ENCODE measurements at regions not wholly inside any gene's neighbourhood (a gene's known extent, or its start where the extent isn't known, plus 50 kb on each side); places are given as distances from the start of the nearest gene placed in this dataset.
"Not testable (repeated sequence)": the region's sequence is repeated elsewhere in the genome, so short reads cannot be mapped to it uniquely, and the experiment has no call there.

DNA sequence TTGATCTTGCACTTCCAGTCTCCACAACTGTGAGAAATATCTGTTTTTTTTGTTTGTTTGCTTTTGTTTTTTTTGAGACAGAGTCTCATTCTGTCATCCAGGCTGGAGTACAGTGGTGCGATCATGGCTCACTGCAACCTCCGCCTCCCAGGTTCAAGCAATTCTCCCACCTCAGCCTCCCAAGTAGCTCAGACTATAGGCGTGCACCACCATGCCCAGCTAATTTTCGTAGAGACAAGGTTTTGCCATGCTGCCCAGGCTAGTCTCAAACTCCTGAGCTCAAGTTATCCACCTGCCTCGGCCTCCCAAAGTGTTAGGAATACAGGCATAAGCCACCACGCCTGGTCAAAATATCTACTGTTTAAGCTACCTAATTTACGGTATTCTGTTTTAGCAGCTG, 153.1 kb upstream of the C1QTNF3 start:
- H3K9me3 ChIP-seq; ATAC-seq; DNase-seq; intact Hi-C loops (cut with DNase I); H3K4me3 ChIP-seq; H3K4me1 ChIP-seq; H3K27me3 ChIP-seq; H3K27ac ChIP-seq: not testable (repeated sequence)
- H3K36me3 ChIP-seq, result peaks cover 0 to 29% (median 0%) of the 10 kb centered on the region in 9 donors
- WGBS, 2 donors, result 96 to 97% methylated on average over 7 of the region's 7 CpGs

DNA sequence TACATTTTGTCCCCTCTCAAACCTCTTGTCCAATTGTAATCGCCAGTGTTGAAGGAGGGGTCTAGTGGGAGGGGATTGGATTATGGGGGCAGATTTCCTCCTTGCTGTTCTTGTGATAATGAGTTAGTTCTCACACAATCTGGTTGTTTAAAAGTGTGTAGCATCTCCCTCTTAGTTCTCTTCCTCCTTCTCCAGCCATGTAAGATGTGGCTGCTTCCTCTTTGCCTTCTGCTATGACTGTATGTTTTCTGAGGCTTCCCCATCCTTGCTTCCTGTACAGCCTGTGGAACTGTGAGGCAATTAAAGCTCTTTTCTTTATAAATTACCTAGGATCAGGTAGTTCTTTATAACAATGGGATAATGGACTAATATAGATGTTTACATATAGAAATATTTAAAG, 162.3 kb upstream of the C1QTNF3 start:
- H3K9me3 ChIP-seq; H3K4me1 ChIP-seq; H3K4me3 ChIP-seq; H3K27ac ChIP-seq; intact Hi-C loops (cut with DNase I); H3K36me3 ChIP-seq; ATAC-seq; H3K27me3 ChIP-seq; DNase-seq: not testable (repeated sequence)
- WGBS, 2 donors, result 93 to 100% methylated on average over 1 of the region's 1 CpG

- 83 to 90% methylated on average over 1 of the region's 1 CpG for WGBS, 2 donors
- not testable (repeated sequence) for H3K27me3 ChIP-seq
Observed at GRCh38 chr5:34217386-34217785, 174.4 kb upstream of the C1QTNF3 start.

DNA sequence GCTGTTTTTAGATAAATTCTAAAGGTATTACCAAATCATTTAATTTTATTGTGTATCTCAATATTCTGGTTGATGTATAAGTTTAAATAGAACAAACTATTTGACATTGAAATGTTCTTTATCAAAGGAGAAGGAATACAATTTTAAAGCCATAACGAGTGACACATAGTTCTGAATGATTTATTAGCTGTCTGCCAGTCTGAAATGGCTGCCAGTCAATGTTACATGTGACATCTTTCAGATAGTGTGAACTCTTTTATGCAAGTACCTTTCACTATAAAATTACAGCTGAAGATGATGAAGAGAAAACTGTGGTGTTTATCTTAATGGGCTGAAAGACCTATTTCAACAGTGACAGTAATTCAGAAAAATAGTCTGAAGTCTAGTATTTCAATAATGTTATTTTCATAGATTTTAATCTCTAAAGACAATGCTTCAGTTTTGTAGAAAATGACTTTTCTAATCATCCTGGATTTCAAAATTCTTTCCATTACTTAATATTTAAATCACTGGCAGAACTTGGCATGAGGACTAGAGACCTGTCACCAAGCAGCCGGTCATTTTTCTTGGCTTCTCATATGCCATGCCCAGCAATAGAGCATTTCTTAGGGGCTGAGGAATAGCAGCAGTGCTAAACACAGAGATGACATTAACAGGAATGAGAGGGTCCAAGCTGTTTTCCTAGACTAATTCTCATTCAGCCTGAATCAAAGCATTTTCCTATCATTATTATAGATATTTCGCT, 178.5 kb upstream of the C1QTNF3 start:
- Histone ChIP-seq H3K36me3 (peaks cover 0 to 11% (median 5%) of the 10 kb centered on the region in 9 donors), H3K9me3 (peaks cover 0 to 17% (median 0%) of the 10 kb centered on the region in 11 donors), H3K27ac (peak overlapping the region in 1 of 10 donors; percentile 48)
- intact Hi-C loops (cut with DNase I); H3K27me3 ChIP-seq; H3K4me3 ChIP-seq; DNase-seq; H3K4me1 ChIP-seq; ATAC-seq: not testable (repeated sequence)
- 41 to 42% methylated on average over 3 of the region's 3 CpGs for WGBS, 2 donors

More at GRCh38 chr5:34217386-34217785, 174.4 kb upstream of the C1QTNF3 start:
- ATAC-seq; intact Hi-C loops (cut with DNase I); DNase-seq; H3K9me3 ChIP-seq; H3K27ac ChIP-seq; H3K4me3 ChIP-seq; H3K4me1 ChIP-seq: not testable (repeated sequence)
- peaks cover 0 to 18% (median 5%) of the 10 kb centered on the region in 9 donors for H3K36me3 ChIP-seq

- H3K4me3 ChIP-seq; ATAC-seq; H3K27me3 ChIP-seq; H3K36me3 ChIP-seq; intact Hi-C loops (cut with DNase I); H3K4me1 ChIP-seq; DNase-seq; H3K27ac ChIP-seq: not testable (repeated sequence)
- peaks cover 0 to 17% (median 0%) of the 10 kb centered on the region in 11 donors for H3K9me3 ChIP-seq
- 92 to 95% methylated on average over 1 of the region's 3 CpGs for WGBS, 2 donors
Observed at GRCh38 chr5:34223158-34223557, 180.1 kb upstream of the C1QTNF3 start.

DNA sequence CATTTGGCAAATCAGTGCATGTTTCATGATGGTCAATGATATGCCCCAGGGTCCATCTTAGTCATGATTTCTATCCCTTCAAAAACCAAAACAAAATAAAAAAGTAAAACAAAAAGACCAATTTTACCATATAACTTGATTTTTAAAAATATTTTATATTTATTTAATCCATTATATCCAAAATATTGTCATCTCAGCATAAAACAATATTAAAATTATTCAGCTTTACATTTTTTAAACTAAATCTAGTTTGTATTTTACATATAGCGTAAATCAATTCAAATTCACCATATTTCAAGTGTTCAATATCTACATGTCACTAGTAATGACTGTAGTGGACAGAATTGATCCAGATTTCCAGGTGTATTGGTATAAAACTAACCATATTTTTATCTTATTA, 187.4 kb upstream of the C1QTNF3 start:
- H3K27ac ChIP-seq; H3K4me3 ChIP-seq; ATAC-seq; H3K36me3 ChIP-seq; H3K27me3 ChIP-seq; DNase-seq; H3K9me3 ChIP-seq; H3K4me1 ChIP-seq; intact Hi-C loops (cut with DNase I): not testable (repeated sequence)
- WGBS, 2 donors, result 97 to 99% methylated on average over 1 of the region's 1 CpG

GRCh38 chr5:34243802-34244201, 200.8 kb upstream of the C1QTNF3 start:
- peak overlapping the region in 9 of 10 donors; percentile 50 to 63 (median 59) for H3K4me3 ChIP-seq

GRCh38 chr5:34244281-34245031, 201.4 kb upstream of the C1QTNF3 start:
- ATAC-seq, result peak; percentile 59 to 98 (median 79)
- peak overlapping the region; percentile 14 to 63 (median 58) for H3K4me3 ChIP-seq
- intact Hi-C loops (cut with DNase I); H3K27me3 ChIP-seq; H3K36me3 ChIP-seq; H3K9me3 ChIP-seq: not testable (repeated sequence)
- H3K27ac ChIP-seq, result peak overlapping the region; percentile 72 to 90 (median 87)
- WGBS, 2 donors, result 0 to 1% methylated on average over 3 to 18 of the region's 41 CpGs
- DNase-seq, result peak; percentile 43 to 77
- peaks cover 0 to 12% (median 3%) of the 10 kb centered on the region in 9 donors for H3K4me1 ChIP-seq

More at GRCh38 chr5:34243802-34244201, 200.8 kb upstream of the C1QTNF3 start:
- intact Hi-C loops (cut with DNase I); H3K36me3 ChIP-seq; ATAC-seq; H3K27me3 ChIP-seq; DNase-seq; H3K9me3 ChIP-seq: not testable (repeated sequence)
- Histone ChIP-seq H3K27ac (peak overlapping the region in 8 of 10 donors; percentile 75 to 90 (median 88)), H3K4me1 (peaks cover 0 to 12% (median 3%) of the 10 kb centered on the region in 9 donors)

Measured in heart right ventricle (tissue), 16 donors.